ENCODE measurements at regions not wholly inside any gene's neighbourhood (a gene's known extent, or its start where the extent isn't known, plus 50 kb on each side); places are given as distances from the start of the nearest gene placed in this dataset.

GRCh38 chr11:22491555-22492225 lies 133.9 kb downstream of the FANCF start:
- DNase-seq: peak; percentile 96

- DNase-seq: no peak
These were observed 142.0 kb downstream of the SLC17A6 start for GRCh38 chr11:22479971-22480720.

- DNase-seq: peak; percentile 71
These were observed 141.0 kb downstream of the SLC17A6 start for GRCh38 chr11:22479208-22479607.

- no peak for DNase-seq
These were observed 140.0 kb downstream of the SLC17A6 start for GRCh38 chr11:22478169-22478568.

- no peak for DNase-seq
These were observed 139.1 kb downstream of the SLC17A6 start for GRCh38 chr11:22477312-22477711.

GRCh38 chr11:22476589-22476988 lies 138.4 kb downstream of the SLC17A6 start:
- DNase-seq: no peak

GRCh38 chr11:22474616-22475015 lies 136.4 kb downstream of the SLC17A6 start:
- DNase-seq: no peak

- DNase-seq: no peak
These were observed 135.4 kb downstream of the SLC17A6 start for GRCh38 chr11:22473586-22473985.

GRCh38 chr11:22472306-22472705 lies 134.1 kb downstream of the SLC17A6 start:
- DNase-seq: no peak

- no peak for DNase-seq
These were observed 133.2 kb downstream of the SLC17A6 start for GRCh38 chr11:22471385-22471784.

- DNase-seq: no peak
These were observed 129.6 kb downstream of the SLC17A6 start for GRCh38 chr11:22467741-22468140.

GRCh38 chr11:22467248-22467647 lies 129.1 kb downstream of the SLC17A6 start:
- no peak for DNase-seq

GRCh38 chr11:22466809-22467208 lies 128.6 kb downstream of the SLC17A6 start:
- DNase-seq: peak; percentile 82

GRCh38 chr11:22466351-22466750 lies 128.2 kb downstream of the SLC17A6 start:
- DNase-seq: no peak

- DNase-seq: no peak
These were observed 127.4 kb downstream of the SLC17A6 start for GRCh38 chr11:22465620-22466019.

- peak; percentile 15 for DNase-seq
These were observed 123.4 kb downstream of the SLC17A6 start for GRCh38 chr11:22461626-22462025.

- no peak for DNase-seq
These were observed 122.0 kb downstream of the SLC17A6 start for GRCh38 chr11:22460181-22460580.

- DNase-seq: peak; percentile 84
These were observed 120.9 kb downstream of the SLC17A6 start for GRCh38 chr11:22459048-22459447.

- no peak for DNase-seq
These were observed 120.0 kb downstream of the SLC17A6 start for GRCh38 chr11:22458161-22458560.

- no peak for DNase-seq
These were observed 119.0 kb downstream of the SLC17A6 start for GRCh38 chr11:22456993-22457762.

- DNase-seq: peak; percentile 53
These were observed 116.4 kb downstream of the SLC17A6 start for GRCh38 chr11:22454461-22455090.

GRCh38 chr11:22449441-22449840 lies 111.3 kb downstream of the SLC17A6 start:
- peak; percentile 52 for DNase-seq

- no peak for DNase-seq
These were observed 105.9 kb downstream of the SLC17A6 start for GRCh38 chr11:22444076-22444475.

Data from fibroblast of skin of scalp (primary cell).